Cardiac septum (tissue), 1 donor: ENCODE measurements at regions not wholly inside any gene's neighbourhood (a gene's known extent, or its start where the extent isn't known, plus 50 kb on each side); places are given as distances from the start of the nearest gene placed in this dataset.
"Not testable (repeated sequence)": the region's sequence is repeated elsewhere in the genome, so short reads cannot be mapped to it uniquely, and the experiment has no call there.

Source experiments
- DNase-seq: peaks from one replicate; pipeline ENCODE4 v3.0.0-alpha.2; 2020; ENCODE audit warnings: low spot score
- intact Hi-C: fragments of 100-400 bp; cut with DNase I; formaldehyde crosslinking; loops from one replicate; pipeline ENCODE4 v1.14.0; 2022
- donor health status: DM: no; HTN: no; CAD: no.

DNA sequence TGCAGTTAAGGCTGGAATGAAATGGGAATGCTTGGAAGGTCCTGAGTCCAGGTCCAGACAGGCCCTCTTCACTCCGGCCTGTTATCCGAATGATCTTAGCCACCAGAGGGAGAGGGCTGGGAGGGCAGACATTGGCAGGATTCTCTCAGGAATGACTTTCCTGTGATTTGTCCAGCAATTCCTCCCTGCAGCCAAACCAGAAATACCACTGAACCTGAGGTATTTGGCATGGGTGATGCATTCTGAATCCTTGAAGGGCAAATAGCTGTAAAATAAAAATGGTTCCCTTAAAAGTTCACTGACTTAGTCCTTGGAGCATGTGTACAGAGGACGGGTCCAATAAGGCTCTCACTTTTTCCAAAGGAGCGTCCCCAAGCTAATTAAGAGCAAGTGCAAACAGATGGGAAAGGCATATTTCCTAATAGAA lies 77.5 kb upstream of the HABP2 start:
- intact Hi-C loops: no loop called here

DNA sequence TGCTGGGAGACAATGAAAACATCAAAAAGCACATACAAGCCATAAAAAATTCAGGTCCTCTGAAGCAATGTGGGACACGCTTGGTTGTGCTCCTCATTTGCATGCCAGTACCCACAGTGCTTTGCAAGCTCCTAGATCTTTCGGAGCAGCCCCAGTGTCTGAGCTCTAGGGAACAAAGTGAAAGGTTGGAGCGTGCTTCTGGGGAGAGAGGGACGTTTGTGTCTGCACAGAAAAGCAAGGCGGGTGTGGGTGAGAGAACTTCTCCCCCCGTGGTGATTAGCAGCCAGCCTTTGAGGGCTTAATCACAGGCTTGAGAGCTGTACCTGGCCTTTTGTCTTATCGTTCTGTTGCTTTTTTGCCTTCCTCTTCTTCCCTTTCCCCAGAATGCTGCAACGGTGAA lies 76.7 kb upstream of the HABP2 start:
- intact Hi-C loops: no loop called here

More for the DNA sequence above, 77.5 kb upstream of the HABP2 start:
- no peak for DNase-seq

DNA sequence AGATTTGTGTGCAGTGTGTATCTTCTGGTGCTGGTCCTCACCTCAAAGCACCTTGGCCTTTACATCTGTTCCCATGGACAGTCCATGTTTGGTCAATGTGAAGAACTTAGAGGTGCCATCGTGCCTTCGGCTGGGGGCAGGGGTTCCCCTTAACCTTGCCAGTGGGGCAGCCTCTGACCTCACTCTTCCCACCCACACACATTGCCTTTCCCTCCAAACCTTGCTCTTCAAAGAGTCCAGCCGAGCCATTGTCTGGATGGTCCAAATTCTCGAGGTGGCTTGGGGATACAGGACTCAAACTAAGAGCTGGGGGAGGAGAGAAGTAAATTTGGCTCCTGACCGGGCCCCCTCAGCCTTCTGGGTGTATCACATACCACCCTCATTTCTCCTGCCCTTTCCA lies 76.2 kb upstream of the HABP2 start:
- intact Hi-C loops: no loop called here

More for the DNA sequence above, 76.7 kb upstream of the HABP2 start:
- no peak for DNase-seq

DNA sequence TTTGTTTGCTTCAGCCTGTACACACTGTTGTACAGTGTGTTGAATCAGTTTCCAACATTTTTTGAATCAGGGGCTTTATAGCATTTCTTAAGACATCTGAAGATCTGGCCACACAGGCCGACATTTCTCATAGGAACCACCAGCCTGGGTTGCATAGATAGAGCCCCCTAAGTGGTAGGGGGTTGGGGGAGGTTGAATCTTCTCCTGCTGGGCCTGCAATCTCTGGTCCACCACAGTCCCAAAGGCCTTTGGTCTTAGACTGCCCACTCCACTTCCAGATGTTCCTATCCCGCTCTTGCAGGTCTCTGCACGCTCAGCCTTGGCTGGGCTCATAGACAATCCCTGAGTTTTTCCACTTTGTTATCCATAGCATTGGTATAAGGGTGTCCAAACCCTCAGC lies 75.4 kb upstream of the HABP2 start:
- no peak for DNase-seq
- intact Hi-C loops: no loop called here

More for the DNA sequence above, 76.2 kb upstream of the HABP2 start:
- DNase-seq: no peak

DNA sequence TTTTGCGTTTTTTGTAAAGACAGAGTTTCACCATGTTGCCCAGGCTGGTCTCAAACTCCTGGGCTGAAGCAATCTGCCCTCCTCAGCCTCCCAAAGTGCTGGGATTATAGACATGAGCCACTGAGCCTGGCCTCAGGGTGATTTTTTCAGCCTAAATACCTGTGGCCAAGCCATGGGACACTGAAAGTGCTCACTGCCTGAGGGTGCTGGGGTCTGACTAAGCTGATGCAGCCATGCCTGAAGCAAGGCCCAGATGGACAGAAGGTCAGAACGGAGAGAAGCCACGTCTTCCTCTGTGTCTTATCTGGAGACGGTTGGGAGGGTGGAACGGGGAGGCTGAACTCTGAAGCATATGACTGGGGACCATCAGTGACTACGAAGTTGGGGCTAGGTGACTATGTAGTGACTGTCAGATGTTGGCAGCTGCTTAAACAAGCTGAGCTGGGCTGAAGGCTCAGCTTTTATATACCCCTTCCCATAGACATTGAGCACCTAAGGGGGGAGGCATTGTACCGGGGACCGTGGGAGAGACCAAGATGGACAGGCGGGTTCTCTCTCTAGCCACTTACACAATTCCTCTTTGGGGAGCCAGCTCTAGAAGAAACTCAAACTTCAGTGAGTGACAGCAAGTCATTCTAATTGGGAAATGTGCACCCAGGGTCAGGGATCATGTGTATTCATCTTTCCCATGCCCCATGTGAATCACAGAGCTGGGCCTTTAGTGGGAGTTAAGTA lies 73.3 kb upstream of the HABP2 start:
- DNase-seq: no peak
- intact Hi-C loops: no loop called here

DNA sequence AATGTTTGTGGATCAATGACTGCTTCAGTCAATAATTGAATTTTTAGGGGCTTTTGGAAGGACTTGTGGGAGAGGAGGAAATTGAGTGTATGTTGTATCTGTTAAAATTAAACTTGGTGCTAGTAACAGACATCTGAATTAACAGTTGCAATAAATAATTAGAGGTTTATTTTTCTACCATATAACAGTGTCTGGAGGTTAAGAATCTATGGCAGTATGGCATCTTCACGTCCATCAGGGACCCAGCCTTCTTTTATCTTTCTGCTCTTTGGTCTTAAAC lies 72.8 kb upstream of the HABP2 start:
- no peak for DNase-seq
- intact Hi-C loops: no loop called here

DNA sequence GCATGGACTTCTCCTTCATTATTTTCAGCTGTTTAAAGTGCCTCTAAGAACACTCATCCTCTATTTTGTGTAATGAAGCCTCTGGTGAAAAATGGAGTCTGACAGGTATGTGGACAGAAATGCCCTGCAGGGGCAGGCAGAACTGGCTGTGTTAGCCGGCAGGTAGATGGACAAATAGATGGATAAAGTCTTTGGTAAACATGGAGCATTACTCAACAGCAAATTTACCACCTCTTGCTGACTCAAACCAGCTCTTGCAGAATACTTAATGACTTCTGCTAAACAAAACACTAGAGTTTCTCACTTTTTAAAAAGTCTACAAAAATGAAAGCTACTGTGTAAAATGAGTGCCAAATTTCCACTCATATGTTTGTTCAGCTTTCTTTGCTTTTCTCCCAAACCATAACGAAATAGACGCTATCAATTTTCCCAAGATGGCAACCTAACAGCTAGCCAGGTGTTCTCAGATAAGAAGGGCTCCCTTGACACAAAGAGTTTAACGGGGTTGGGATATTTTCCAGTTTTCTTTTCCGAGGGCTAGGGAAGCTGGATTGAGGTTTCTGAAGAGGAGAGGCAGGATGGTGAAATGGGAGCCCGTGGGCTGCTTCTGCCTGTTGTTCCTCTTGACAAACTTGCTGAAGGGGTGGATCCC lies 71.9 kb upstream of the HABP2 start:
- intact Hi-C loops: no loop called here

DNA sequence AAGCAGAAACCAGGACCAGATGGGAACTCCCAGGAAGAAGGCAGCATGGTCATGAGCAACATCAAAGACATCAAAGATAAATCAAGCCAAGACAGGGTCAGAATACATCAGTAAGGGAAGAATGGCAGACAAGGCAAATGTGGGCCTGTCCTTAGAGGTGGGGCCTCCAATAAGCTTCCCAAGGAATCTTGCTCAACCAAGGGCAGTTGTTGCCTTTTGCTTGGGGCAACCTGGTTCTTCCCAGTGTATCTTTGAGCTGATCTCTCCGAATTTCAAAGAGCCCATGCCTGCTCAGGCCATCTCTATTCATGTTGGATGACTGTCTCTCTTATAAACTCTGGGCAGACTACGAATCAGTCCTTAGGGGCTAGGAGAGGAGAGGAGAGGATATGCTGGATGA lies 68.4 kb upstream of the HABP2 start:
- no peak for DNase-seq
- intact Hi-C loops: no loop called here

More for the DNA sequence above, 71.9 kb upstream of the HABP2 start:
- no peak for DNase-seq

DNA sequence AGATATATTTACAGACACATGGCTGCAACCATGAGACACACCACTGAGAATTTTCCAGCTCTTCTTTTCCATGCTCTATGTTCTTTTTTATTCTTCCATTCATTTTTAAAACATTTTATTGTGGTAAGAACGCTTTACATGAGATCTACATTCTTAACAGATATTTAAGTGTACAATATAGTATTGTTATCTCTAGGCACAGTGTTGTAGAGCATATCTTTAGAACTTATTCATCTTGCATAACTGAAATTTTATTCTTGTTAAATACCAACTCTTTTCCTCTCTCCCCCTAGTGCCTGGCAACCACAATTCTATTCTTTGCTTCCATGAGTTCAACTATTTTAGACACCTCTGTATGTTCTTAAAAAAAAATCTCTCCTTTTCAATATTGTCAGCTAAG lies 67.1 kb upstream of the HABP2 start:
- intact Hi-C loops: no loop called here
- no peak for DNase-seq

DNA sequence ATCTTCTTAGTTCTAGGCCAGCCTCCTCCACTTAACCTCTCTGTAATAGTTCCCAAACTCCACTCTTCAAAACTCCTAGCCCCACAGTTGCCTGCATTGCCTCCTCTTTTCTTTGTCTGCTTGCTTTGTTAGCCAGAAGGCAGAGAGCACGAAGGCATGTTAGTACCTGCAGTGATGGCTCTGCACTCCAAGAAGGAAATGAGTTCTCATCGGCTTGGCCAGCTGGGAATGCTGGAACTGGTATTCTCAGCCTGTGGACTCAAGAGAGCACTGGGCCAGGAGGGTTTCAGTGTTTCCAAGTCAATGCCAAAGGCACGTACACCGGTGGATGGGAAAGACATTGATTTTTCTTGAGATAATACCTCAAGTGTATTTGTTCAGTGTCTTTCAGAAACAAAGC lies 66.3 kb upstream of the HABP2 start:
- DNase-seq: no peak
- intact Hi-C loops: no loop called here

DNA sequence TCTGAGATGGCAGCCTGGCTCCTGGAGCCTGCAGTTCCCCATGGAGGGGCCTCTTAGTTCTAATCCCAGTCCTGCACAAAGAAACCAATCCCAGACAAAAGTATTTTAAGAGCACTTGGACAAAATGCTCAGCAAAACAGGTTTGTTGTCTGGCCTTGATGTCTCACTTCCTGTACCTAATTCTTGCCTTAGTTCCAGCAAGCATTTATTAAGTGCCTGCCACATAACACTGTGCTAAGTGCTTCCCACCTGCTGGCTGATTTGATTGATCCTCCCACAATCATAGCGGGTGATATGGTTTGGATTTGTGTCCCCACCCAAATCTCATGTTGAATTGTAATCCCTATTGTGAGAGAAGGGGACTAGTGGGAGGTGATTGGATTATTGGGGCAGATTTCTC lies 65.7 kb upstream of the HABP2 start:
- intact Hi-C loops: no loop called here

DNA sequence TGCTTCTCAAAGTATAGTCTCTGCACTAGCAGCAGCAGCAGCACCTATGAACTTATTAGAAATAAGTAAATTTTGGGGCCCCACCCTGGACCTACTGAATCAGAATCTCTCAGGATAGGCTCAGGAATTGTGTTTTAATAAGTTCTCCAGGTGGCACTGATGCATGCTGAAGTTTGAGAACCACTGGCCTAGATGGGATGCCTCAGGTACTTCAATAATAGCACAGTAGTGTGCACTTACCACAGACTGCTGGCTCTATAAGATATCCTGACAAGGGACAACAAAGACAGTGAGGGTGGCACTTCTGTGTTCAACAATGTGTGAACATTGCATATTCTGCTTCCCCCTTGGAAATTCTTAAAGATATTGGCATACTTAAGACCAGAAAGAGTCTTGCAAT lies 64.7 kb upstream of the HABP2 start:
- intact Hi-C loops: no loop called here
- no peak for DNase-seq

More for the DNA sequence above, 65.7 kb upstream of the HABP2 start:
- no peak for DNase-seq

DNA sequence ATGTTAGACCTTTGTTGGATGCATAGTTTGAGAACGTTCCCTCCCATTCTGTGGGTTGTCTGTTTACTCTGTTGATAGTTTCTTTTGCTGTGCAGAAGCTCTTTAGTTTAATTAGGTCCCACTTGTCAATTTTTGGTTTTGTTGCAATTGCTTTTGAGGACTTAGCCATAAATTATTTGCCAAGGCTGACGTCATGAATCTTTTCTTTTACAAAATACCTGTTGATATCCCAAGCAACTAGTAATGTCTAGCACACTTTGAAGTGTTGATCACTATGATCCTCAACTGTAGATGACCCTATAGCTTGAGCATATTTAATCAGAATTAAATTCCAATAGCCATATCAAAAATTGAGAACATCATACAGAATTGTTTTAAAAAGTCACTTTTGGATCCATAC lies 63.3 kb upstream of the HABP2 start:
- DNase-seq, intact Hi-C loops: not testable (repeated sequence)

DNA sequence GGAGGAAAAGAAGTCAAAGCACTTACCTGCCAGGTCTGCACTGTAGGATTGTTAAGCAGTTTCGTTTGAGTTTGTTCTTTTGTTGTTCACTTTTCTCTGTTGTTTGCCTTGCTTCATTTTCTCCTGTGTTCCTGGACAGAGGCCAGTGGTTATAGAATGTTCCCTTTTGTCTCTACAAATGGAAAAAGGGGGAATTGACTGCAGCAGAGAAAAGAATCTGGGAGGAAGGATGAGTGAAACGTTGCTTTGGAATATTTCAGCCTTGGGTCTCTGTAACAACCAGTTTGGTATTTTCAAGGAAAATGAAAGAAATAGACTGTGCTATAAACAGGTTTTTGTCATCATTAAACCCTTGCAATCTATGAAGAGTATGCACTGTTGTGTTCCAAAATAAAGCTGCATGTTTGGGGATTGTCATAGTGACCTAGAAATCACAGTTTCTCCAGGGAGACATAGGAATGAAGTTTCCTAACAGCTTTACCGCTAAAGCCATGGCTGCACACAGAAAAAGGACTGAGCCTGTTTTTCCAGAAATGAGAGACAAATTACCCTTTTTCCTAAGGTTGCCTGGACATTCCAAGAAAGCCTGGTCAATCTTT lies 60.8 kb upstream of the HABP2 start:
- no peak for DNase-seq
- intact Hi-C loops: no loop called here

DNA sequence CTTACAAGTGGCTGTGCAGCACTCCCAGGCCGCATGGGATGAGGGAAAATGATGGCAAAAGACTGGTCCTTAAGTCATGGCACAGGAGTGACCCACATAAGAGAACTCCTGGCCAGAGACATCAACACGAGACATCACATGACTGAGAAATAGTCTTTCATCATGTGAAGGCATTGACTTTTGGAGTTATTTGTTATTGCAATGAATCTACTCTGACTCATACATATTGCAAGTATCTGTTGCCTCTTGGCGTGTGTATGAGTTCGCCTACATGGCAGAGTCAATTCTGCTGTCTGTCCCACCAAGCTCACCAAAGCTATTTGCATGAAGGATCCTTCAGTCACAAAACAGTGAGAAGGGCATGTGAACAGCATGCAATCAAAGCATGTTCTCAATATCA lies 59.7 kb upstream of the HABP2 start:
- no peak for DNase-seq
- intact Hi-C loops: no loop called here

DNA sequence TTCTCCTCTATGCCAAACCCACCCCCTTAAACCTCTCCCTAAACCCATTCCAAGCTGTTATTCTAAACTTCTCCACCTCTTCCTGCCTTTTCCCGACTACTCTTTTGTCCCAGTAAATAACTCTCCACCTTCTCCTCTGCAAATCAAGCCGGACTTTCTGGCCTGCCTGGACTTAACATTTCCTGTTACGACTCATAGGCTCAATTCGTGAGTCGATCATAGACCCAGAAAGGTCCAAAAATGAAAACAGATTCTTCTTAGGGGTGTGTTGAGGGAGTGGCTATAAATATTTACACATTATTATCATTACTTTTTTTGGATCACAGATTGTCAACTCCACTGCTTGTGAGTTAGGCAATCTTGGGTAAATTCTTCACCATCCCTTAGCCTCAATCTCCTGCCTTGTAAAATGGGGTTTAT lies 59.0 kb upstream of the HABP2 start:
- intact Hi-C loops: no loop called here
- DNase-seq: no peak

DNA sequence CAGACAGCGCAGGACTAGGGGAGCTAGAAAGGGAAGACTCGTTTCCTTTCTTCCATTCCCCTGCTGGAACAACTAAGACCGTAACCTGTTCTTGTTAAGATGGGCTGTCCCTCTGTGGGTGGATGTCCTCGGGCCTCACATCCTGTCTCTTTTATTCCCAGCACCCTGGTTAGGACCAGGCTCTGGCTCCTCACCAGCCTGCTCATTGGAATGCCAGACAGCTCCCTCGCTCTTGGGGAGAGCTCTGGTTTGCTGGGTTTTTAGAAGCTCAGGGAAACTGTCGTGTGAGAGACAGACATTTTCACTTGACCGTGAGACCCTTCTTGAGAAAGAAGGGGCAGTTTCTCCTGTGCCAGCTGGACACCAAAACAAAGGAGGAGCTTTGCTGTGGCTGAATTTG lies 58.1 kb upstream of the HABP2 start:
- intact Hi-C loops: no loop called here
- DNase-seq: no peak

DNA sequence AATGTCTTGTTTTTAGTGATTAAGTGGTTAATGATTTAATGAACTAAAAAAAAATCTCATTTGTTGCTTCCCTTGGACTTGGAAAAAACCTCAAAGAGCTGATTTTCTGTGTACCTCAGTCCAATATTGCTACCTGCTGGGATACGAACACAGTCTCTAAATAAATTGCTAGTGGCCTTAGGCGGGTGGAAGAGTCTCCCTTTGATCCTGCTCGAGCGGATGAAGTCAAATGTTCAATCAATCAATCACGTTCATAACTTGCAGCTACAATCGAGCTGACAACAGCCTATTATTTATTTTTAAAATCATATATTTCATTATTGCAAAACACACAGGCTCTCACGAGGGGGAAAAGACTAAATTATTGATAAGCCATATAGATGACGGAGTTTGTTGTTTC lies 57.3 kb upstream of the HABP2 start:
- DNase-seq: no peak
- intact Hi-C loops: no loop called here

DNA sequence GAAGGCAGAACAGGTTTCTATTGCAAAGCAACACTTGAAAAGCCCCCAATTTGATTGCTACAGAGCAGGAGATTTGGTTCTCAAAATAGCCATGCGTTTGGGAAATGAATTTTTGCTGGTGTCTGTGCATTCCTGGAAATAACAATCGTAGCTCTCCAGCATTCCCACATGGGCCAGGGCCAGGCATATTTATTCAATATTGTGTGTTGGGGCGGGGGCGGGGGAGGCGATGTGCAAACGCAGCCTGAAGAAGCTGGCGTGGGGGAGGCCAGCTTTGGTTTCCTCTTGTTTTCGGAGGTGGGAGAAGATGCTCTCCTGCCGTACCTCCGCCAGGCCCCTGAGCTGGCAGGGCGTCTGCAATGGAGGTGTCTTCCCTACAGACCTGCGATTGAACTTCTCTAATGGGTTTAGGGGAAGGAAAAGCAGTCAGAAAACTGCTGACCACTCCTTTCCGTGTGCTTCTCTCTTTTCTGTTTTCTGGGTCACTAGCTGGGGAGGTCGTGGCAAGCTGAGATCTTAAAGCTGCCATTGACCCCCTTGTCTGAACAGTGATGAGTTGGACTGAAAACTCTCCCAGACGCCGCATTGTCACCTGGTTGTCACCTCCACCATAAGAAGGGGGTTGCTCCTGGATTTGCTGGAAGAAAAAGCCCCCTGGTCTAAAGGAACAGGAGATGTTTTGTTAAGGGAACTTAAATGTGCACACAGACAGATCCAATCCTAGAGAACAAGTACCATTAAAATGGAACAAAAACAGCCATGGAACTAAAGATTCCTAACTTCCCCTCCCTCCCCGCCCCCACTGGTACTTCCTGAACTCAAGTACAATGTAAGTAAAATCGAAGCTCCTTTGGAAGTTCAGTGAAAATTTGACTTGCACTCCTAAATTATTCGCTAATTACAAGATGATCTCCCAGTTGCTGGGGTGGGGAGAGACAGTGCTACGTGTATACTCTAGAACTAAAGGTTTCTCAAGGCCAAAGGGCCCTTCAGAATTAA lies 56.4 kb upstream of the HABP2 start:
- intact Hi-C loops: no loop called here

DNA sequence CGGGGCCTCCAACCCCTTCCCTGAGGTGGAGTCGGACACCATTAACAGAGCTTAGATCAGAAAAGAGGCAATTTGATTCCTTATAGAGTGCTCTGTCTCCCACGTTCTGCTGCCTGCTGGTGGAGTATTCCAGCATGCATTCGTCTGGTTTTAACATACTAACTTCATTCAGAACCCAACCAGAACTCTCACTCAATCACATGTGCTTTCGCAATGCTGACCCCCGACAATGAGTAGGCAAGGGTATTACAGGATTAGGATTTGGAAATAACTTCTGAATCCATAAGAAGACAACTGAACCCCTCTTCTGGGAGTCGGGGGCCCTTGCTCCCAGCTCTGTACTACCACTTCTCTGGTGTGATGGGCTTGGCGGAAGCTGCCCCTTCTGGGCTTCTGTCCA lies 55.7 kb upstream of the HABP2 start:
- DNase-seq: no peak
- intact Hi-C loops: no loop called here

More for the DNA sequence above, 56.4 kb upstream of the HABP2 start:
- DNase-seq: no peak
